ENCODE measurements at regions not wholly inside any gene's neighbourhood (a gene's known extent, or its start where the extent isn't known, plus 50 kb on each side); places are given as distances from the start of the nearest gene placed in this dataset.

DNA sequence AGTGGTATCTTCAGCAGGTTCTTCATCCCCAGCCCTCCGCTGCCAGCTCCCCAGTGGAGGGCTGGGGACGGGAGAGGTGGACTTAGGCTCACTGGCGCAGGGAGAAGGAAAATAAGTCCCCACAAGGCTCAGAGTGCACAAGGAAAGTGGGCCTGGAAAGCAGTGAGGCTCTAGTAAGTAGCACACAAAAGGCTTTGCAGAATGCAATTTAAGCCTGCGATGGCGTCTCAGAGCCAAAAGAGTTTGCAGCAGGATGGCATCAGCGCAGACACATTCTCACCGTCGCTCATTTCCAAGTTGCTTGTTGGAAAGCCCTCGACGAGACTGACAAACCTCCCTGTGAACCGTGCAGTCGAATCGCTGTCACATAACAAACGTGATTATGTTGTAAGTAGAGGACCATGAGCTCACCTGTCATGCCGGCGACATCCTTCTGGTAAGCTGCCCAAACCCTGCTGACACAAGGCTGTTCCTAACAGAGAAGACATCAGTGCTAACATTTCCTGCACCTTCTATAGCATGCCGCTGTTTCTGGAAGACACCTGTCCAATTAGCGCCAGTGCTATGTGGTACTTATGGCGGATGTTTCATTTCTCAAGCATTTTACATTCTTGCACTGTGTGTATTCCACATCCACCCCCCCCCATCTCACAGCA is 98.3 kb upstream of the NPVF start:
- DNase-seq (ENCODE audit: low read depth) = no peak
- no peak overlapping the region for H3K4me3 ChIP-seq (ENCODE audit: control insufficient read depth, low read depth, low read length)
- TF ChIP-seq, protein P1, sequence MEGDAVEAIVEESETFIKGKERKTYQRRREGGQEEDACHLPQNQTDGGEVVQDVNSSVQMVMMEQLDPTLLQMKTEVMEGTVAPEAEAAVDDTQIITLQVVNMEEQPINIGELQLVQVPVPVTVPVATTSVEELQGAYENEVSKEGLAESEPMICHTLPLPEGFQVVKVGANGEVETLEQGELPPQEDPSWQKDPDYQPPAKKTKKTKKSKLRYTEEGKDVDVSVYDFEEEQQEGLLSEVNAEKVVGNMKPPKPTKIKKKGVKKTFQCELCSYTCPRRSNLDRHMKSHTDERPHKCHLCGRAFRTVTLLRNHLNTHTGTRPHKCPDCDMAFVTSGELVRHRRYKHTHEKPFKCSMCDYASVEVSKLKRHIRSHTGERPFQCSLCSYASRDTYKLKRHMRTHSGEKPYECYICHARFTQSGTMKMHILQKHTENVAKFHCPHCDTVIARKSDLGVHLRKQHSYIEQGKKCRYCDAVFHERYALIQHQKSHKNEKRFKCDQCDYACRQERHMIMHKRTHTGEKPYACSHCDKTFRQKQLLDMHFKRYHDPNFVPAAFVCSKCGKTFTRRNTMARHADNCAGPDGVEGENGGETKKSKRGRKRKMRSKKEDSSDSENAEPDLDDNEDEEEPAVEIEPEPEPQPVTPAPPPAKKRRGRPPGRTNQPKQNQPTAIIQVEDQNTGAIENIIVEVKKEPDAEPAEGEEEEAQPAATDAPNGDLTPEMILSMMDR (IDR thresholded peaks at IDR 0.05; ENCODE audit: control insufficient read depth, insufficient read depth, low read depth, low read length, missing control alignments) = no peak

DNA sequence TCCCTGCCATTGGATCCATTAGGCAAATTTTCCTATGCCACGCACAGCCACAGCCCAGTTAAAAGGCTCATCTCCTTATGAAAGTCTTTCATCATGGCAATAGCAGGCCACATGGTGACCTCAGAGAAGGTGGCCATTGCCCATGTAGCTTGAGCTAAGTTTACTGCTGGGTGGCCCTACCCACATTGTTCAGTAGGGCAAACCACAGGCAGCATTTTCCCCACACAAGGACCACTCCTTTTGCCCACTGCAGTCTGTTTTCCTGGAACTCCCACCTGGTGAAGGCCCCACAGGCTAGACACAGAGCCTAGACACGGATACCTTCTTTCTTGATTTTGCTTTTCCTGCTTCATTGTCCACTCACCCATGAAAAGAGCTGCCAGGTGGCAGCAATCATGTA is 101.5 kb upstream of the NPVF start:
- TF ChIP-seq, protein P1 (IDR thresholded peaks at IDR 0.05; ENCODE audit: control insufficient read depth, insufficient read depth, low read depth, low read length, missing control alignments) = no peak
- DNase-seq (ENCODE audit: low read depth) = no peak
- no peak overlapping the region for H3K4me3 ChIP-seq (ENCODE audit: control insufficient read depth, low read depth, low read length)

DNA sequence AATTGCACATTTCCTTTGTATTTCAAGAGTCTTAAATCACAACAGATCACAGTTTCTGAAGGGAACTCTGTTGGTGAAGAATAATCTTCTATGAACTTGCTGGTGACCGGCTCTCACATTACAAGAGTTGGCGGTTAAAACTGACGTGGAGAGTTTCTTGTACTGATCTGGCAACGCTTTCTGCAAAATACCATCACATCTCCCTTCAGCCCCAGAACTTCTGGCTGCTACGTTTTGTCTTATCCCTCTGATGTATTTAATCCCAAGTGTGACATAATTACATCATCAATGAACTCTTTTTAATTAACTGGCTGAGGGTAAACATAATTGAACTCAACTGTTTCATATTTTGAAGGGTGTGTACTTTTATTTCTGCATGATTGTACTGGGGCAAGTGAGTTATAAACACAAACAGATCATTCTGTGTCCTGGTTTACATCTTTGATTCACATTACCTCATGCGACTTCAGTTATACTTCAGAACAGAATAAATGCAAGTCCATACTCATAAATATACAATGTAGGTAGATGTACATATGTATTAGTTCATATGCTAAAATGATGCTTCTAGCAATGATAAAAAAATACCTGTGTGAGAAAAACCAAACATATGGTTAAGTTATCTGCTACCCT is 105.1 kb upstream of the NPVF start:
- H3K4me3 ChIP-seq (ENCODE audit: control insufficient read depth, low read depth, low read length) = no peak overlapping the region
- DNase-seq (ENCODE audit: low read depth) = no peak
- TF ChIP-seq, protein P1 (IDR thresholded peaks at IDR 0.05; ENCODE audit: control insufficient read depth, insufficient read depth, low read depth, low read length, missing control alignments) = no peak

DNA sequence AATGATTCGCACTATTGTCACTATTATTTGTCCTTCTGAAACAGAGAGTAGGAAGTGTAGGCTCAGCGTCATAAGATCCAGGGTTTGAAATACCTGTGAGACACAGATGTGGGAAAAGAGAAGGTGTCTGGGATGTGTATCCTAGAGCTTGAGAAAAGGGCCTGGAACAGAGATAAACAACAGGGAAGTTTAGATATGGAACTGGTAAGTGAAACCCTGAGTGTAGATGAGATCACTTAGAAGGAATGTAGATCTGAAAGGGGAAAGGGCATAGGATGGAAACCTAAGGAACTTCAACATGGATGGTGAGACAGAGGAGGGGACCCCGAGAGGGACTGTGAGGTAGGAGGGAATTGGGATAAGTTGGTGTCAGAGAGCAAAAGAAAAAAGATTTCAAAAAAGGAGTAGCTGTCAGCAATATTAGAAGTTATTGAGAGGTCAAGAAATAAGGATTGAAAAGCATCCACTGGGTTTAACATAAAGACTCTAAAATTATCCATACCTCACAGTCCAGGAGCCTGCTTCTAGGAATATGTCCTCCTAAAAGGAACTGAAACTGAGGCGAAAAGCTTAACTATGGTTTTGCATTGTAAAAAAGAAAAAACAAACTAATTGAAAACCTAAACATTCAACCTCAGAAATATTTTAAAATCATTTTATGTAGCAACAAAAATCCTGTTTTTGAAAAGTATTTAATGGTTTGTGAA is 119.2 kb upstream of the NPVF start:
- TF ChIP-seq, protein P1 (IDR thresholded peaks at IDR 0.05; ENCODE audit: control insufficient read depth, insufficient read depth, low read depth, low read length, missing control alignments) = no peak
- DNase-seq (ENCODE audit: low read depth) = no peak

DNA sequence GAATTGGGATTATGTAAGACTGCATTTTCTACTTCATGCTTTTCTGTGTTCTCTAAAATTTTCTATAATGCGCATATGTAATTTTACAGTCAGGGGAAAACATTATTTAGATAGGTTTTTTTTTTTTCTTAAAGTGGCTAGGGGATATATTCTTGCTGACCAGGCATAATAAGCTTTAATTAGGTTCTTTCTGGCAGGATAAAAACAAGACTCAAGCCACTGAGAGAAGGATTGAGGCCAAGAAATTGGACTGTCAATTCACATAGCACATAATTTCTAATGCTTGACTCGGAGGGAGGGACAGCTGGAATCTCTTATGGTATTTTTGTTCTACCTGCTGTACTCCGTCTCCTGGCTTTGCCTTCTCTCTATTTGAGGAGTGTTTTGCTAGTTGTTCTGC is 119.8 kb upstream of the NPVF start:
- TF ChIP-seq, protein P1 (IDR thresholded peaks at IDR 0.05; ENCODE audit: control insufficient read depth, insufficient read depth, low read depth, low read length, missing control alignments) = no peak
- H3K4me3 ChIP-seq (ENCODE audit: control insufficient read depth, low read depth, low read length) = no peak overlapping the region
- no peak for DNase-seq (ENCODE audit: low read depth)

More for the DNA sequence above, 119.2 kb upstream of the NPVF start:
- no peak overlapping the region for H3K4me3 ChIP-seq (ENCODE audit: control insufficient read depth, low read depth, low read length)

DNA sequence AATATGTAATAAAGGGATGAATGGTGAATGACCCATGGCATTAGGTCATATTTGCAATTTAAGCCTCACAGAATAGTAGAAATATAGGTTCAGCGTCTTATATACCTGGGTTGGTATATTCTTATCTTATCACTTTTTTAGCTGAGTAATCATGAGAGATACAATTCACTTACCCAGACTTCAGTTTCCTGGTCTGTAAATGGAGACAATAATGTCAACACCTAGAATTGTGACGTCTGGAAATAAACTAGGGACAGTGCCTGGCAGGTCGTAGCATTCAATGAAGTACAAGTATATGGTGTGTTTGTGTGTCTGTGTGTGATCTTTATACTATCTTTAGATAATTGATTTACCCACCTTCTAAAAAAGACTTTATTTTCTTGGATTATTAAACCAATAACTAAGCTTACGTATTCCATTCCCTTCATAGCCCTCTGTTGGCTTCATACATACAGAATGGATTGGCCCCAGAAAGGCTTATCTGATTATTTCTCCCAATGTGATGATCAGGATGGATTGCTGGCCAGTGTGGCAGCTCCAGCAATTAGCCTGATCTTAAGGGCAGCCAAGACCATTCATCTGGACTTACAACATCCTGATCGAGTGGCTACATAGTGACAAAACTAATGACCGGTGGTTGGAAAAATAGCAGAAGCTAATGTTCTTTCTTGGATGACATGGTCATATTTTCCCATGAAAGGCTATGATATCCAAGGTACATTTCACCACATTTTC is 121.2 kb upstream of the NPVF start:
- no peak overlapping the region for H3K4me3 ChIP-seq (ENCODE audit: control insufficient read depth, low read depth, low read length)
- DNase-seq (ENCODE audit: low read depth) = no peak
- TF ChIP-seq, protein P1 (IDR thresholded peaks at IDR 0.05; ENCODE audit: control insufficient read depth, insufficient read depth, low read depth, low read length, missing control alignments) = no peak
